OCI-LY1 (cell line): ENCODE measurements at regions not wholly inside any gene's neighbourhood (a gene's known extent, or its start where the extent isn't known, plus 50 kb on each side); places are given as distances from the start of the nearest gene placed in this dataset.

Experiments used
- CTCF ChIP-seq: fragments of 200-600 bp; sonication (generic), shearing (Covaris generic); IDR thresholded peaks from 2 replicates; pipeline ENCODE4 v1.5.1; 2017; ENCODE audit warnings: mild to moderate bottlenecking, antibody characterized with exemption, low read length, moderate library complexity, mixed read lengths
- EZH2 ChIP-seq: fragments of 200-600 bp; sonication (generic), shearing (Covaris generic); IDR thresholded peaks from 2 replicates; pipeline ENCODE4 v1.8.0; 2017; ENCODE audit warnings: borderline replicate concordance, mixed run types, mild to moderate bottlenecking, antibody characterized with exemption, low read length, moderate library complexity, mixed read lengths

DNA sequence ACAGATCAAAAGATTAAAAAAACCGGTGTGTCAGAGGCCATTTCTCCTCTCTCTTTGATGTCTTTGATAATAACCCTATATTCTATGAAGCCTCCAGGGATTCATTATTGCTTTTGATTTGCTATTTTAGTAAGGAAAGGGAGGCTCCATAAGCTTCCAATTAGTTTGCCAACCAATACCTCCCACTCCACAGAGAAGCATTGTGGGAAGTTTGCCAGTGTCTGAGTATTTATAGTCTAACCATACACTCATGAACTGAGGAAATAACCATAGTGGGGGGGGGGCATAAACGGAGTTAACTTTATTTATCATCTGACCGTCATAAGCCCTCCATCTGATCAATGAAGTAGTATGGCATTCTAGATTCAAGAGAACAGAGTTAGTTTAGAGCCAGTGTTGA is 1066.8 kb upstream of the PABPC4L start:
- TF ChIP-seq CTCF (no peak), EZH2 (no peak)
